Glomerular visceral epithelial cell (primary cell): ENCODE measurements at regions not wholly inside any gene's neighbourhood (a gene's known extent, or its start where the extent isn't known, plus 50 kb on each side); places are given as distances from the start of the nearest gene placed in this dataset.
"Not testable (repeated sequence)": the region's sequence is repeated elsewhere in the genome, so short reads cannot be mapped to it uniquely, and the experiment has no call there.

Experiments
- DNase-seq: peaks from one replicate; pipeline ENCODE4 v3.0.0-alpha.2; 2016; ENCODE audit errors: extremely low spot score

DNA sequence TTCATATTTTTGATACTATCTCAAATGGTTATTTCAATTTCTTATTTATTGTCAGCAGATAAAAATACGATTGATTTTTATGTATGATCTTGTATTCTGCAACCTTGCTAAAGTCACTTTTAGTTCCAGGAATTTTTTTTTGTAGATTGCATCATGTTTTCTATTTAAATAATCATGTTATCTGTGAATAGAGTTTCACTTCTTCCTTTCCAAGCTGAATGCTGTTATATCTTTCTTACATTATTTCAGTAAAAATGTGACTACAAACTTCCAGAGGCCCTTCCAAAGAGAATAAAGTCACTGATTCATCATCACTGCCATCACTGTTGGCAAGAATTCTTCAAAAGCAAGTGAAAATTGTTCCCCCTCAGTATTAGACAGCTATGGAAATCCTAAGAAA lies 104.7 kb upstream of the RAP1B start:
- DNase-seq = no peak

DNA sequence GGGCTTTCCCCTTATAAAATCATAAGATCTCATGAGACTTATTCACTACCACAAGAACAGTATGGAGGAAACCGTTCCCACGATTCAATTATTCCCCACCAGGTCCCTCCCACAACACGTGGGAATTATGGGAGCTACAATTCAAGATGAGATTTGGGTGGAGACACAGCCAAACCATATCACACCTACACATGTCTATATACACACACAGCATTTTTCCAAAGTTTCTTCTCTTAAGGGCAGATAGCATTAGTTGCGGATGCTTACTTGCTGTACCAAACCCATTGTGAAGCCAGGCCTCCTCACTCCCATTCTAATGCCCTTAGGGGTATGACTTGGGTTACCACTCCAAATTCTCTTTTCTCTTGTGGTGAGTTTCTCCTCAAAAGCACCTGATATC lies 104.1 kb upstream of the RAP1B start:
- DNase-seq = no peak

DNA sequence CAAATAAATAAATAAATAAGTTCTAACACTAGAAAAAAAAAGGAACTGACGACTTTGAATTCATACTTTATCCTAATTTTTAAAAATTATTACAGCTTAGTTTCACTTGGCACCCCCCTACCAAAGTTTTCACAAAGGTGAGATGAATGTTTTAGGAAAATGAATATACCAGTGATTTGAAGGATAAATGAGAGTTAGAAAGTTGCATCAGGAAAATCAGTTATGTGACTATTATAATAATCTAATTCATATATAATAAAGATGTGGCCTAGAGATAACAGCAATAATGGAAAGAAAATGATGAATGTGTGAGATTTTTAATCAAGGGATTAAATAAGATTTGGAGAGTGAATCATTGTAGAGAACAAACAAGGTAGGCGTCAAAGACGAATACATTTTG lies 103.0 kb upstream of the RAP1B start:
- DNase-seq = no peak

DNA sequence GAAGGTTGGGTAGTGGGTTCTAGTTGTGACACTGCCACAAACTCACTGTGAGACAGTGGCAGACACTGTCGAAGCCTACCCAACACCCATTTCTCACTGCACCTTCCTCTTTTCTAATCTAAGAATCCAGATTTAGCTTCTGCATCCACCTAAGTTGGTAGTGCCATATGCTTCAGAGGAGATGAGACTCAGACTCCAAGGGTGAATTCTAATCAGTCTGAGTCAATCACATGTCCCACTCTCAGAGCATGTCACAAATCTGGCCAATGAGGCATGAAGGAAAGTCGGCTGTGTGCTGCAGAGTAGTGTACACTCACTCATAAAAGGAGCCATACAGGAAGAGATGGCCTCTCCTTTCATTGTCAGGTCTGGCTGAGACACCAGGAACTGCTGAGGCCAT lies 102.1 kb upstream of the RAP1B start:
- peak; percentile 30 for DNase-seq

DNA sequence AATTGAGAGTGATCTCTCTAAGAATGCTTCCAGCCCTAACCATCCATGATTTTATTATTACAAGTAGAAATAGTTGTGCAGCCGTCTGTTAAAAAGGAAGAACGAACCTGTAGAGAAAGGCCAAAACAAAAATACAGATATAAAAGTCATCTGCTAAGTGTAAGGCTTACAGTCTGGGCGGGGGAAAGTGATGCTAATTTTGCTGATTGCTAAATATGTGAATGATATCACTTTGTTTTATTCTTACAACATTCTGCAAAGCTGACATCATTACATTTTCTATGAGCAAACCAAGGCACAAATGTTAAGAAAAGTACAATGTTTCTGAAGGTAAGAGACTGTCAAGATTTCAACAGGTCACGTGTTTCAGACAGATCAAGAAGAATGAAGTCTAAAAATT lies 101.5 kb upstream of the RAP1B start:
- DNase-seq = no peak

DNA sequence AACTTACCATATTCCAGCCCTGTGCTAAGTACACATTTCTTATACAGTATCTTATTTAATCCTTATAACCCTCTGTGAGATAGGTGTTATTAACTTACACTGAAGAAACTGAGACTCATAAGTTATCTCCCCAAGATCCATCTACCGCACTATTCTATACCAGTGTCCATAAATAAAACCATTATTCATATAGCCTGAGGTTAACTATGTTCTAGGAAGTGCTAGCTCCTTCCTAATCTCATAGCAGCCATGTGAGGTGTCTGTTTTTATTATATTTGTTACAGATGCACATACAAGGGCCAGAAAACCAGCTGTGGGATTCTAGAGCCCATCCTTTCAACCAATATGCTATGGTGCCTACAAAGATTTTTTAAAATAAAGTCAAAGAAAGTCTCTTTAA lies 100.3 kb upstream of the RAP1B start:
- DNase-seq = no peak

DNA sequence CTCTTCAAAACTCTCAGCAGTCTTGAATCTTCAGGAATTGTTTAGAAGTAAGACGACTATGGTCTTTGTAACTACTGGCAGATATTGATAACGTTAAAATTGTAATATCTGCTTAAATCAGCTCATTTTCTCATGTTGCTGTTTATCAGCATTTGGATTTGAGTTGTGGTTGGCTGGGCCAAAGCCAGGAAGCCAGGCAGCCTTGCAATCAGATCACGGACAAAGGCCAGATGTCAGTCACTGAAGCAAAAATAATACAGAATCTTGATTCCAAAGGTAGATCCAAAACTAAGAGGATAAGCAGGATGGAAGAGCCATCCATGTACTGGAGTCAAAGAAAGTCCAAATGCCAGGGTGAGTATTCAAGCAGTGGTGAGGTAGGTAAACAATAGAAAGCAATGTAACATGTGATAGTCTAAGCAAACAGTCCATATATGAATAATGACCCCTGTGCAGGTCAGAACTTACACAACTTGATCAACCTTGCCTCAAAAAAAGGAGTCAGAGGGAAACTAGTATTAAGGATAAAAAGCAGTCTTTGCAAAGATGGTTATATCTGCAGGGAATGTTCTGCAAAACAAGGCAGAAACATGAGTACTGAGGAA lies 95.8 kb upstream of the RAP1B start:
- DNase-seq = no peak

DNA sequence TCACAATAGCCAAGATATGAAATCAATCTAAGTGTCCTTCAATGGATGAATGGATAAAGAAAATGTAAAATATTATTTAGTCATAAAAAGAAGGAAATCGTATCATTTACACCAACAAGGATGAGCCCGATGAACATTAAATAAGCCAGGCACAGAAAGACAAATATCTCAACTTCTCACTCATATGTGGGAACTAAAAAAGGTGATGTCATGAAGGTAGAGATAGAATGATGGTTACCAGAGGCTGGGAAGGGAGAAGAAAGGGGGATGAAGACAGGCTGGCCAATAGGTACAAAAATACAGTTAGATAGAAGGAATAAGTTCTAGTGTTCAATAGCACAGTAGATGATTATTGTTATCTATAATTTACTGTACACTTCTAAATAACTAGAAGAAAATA lies 94.9 kb upstream of the RAP1B start:
- no peak for DNase-seq

DNA sequence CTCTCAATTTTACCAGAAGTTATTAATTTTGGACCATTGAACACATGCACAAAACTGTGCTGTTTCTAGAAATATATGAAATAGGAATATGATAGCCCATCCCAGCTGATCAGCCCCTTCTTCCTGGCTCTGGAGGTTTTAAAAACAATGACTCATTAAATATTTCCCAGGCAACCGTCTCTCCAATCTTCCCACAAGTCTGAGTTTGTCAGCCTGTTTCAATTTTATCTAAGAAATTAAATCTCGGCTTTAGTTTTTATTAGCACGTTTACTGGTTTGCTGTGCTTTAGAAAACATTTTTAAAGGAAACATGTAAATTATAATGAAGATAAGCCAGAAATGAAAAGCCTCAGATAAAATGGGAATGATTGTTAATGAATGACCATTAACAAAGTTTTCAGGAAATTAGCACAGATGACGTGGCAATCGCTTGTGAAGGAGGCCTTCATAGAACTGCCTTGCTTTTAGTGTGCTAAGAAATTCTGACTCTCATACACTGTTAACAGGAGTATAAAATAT lies 89.3 kb upstream of the RAP1B start:
- DNase-seq = peak; percentile 71

DNA sequence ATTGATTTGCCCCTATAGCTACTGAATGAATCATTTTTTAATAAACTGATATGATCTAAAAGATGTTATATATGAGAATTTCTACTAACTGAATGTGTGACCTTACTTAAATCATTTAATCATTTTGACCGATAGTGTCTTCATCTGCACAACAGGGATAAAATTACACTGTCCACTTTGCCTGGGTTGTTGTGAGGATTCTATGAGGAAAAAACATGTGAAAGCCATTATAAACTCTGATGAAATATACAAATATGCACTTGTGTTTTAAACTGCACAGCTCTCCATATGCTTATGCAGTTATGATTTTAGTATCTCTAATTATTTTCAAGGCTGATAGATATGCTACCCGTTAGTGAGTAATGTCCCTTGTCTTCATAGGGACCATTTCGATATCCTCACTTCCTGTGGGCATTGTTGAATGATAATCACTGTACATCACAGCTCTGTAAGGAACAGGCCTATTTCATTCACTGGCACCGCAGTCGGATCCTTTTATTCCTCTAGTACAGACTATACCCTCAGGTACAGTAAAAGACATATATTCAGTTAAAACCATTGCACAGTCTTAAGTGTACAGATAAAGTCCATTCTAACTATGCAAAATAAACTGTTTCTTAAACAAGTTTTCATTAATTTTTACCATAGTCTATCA lies 88.7 kb upstream of the RAP1B start:
- no peak for DNase-seq

DNA sequence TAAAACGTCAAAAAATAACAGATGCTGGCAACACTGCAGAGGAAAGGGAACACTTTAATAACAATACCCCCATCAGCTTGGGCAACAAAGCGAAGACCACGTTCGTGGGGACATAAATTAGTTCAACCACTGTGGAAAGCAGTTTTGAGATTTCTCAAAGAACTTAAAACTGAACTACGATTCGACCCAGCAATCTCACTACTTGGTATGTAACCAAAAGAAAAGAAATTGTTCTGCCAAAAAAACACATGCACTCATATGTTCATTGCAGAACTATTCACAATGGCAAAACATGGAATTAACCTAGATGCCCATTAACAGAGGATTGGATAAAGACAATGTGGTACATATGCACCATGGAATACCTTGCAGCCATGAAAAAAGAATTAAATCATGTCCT lies 81.2 kb upstream of the RAP1B start:
- DNase-seq = no peak

DNA sequence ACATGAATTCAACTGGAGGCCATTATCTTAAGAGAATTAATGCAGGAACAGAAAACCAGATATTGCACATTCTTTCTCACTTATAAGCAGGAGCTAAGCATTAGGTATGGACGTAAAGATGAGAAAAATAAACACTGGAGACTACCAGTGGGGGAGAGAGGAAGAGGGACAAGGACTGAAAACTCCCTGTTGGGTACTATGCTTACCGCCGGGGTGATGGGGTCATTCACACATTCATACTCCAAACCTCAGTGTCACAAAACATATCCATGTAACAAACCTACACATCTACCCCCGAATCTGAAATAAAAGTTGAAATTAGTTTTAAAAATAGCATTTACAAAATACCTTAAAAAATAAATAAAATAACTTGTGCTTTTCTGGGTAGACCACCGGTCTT lies 80.8 kb upstream of the RAP1B start:
- no peak for DNase-seq

DNA sequence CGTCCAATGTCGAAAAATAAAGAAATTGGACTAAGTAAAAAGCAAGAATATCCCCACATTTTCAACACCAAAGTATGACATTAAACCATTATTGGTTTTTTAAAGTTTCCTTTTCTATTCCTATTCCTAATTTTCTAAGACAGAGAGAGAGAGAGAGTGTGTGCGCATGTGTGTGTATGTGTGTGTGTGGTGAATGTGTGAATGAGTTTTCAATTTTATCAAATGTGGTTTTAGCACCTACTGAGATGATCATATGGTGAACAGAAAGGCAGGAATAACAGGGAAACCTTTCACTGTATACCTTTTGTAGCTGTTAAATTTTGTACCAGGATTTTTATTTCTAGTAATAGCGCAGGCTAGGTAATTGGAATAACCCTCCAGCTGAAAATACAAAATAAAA lies 80.4 kb upstream of the RAP1B start:
- no peak for DNase-seq

DNA sequence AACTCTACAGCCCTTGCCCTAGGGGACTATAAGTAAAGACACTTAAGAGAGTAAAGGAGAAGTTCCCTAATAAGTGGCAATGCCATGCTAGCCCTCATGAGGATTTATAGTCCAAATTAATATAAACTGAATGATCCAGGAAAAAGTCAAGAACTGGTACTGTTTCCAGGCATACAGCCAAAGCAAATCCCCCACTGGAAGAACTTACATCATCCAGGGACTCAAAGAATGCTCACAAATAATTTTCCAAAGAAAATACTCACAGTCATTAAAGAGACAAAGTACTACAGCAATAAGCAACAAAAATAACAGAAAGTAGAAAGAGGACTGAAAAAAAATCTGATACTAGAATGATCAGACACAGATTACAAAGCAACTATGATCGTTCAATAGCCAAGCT lies 79.7 kb upstream of the RAP1B start:
- peak; percentile 49 for DNase-seq

DNA sequence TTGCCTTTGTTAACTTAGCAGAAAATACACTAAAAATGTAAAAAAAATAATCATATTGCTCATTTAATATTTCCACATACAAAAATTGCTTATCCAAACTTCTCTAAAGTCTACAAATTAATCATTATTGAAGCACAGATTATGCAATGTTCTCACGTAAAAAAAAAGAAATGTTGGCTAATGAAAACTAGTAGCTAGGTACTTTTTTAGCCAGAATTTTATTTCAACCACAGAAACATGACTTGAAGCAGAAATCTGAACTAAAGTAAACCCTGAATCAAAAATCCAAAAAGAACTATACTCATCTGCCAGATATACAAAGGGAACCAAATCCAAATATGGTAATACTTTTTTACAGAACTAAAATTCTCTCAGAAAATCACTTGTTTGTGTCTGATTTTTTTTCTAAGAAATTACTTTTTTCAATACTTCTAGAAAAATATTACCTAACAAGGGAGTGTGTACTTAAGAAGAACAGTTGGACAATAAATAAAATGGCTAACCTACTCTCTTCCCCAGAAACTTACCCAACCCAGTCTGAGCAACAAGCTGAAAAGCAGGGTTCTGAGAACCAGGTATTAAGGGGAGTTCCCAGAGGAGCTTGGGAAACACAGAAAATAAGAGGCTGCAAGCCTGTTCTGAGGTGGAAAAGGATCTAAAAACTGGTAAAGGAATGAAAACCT lies 78.4 kb upstream of the RAP1B start:
- no peak for DNase-seq

DNA sequence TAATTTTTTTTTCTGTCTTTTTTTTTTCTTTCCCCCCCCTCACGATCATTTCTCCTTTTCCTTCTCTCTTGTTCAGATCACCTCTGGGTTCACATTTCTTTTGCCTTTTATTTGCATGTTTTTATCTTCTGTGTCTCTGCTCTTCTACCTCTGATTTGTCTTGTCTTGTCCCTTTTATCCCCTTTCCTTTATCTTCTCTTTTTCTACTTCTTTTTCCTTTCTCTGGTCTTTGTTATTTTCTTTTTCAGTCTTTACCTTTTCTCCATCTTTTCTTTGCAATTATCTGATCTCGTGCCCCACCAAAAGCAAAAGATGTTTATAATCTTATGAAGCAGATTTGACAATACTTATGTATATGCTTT lies 77.8 kb upstream of the RAP1B start:
- no peak for DNase-seq

DNA sequence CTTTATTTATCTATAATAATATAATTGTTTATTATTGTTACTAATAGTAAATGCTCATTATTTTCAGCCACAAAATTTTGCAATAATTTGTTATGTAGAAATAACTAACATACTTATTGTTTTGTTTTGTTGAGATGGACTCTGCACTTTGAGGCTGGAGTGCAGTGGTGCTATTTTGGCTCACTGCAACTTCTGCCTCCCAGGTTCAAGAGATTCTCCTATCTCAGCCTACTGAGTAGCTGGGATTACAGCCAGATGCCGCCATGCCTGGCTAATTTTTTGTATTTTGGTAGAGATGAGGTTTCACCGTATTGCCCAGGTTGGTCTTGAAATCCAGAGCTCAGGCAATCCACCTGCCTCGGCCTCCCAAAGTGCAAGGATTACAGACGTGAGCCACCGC lies 76.6 kb upstream of the RAP1B start:
- DNase-seq = no peak

DNA sequence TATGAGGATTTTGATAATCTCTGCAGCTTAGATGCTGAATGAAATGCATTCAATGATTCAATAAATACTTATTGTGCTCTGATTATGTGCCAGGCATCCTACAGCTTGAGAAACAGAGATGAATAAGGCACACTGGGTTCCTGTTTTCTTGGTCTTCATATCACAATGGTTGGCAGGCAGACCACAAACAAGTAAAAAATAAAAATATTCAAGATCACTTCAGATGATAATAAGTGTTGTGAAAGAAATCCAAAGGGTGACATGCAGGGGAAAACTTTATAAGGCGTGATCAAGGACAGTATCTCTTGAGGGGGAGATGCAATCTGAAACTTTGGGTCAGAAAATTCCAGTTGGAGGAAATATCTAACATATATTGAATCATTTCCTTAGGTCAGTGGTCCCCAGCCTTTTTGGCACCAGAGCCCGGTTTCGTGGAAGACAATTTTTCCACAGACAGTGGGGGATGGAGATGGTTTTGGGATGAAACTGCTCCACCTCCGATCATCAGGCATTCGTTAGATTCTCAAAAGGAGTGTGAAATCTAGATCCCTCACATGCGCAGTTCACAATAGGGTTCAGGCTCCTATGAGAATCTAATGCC lies 73.7 kb upstream of the RAP1B start:
- DNase-seq = no peak

DNA sequence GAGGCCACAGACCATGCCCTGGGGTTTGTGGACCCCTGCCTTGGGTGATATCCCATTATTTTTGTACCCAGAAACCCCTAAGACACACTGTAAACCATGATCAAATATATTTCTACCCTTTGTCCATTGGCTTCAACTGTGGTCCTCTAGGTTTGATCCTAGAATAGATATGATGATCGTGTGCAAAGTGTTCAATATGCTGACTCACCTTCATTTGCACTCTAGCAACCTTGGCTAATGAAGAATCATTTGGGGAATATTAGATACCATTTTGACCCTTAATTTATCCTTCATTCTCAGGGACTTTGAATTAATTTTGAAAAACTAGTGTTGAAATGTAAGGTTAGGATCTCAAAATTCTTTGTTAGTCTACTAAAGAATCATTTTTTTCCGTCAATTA lies 73.1 kb upstream of the RAP1B start:
- DNase-seq = no peak

DNA sequence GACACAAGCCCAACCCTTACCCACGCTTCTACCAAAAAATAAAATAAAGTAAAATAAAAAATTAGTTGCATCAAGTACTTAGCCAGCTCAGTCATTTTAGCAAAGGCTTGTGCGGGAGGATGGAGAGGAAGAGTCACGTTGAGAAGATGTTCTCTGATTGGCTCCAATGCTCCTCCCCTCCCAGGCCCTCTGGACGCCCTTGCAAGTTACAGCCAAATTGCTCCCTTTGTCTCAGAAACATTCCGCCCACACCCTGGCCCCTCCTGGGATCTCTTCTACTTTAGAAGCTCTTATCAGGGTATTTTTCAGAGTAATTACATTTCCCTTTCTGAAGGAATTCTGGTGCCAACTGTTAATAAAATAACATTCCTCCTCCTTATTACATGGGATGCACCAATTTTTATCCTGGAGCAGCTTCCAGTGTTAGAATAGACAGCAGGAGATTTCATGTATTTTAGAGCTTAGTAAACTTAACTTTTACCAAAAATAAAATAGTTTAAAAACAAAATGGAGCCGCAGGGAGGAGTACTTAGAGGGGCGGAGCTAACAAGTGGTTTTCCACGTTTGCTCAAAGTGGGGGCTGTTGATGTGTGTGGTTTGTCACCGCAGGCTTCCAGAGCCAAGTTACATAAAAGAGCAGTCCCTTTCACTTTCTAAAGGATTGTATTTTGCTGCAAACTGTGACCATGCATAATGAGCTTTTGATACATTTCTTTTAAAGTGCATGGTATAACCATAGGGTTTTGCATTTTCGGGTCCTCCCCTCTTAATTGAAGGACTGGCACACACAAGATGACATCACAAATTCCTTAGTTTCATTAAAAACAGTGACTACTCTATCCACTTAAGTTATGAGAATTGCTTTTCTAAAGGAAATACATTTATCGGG lies 71.7 kb upstream of the RAP1B start:
- DNase-seq = no peak

DNA sequence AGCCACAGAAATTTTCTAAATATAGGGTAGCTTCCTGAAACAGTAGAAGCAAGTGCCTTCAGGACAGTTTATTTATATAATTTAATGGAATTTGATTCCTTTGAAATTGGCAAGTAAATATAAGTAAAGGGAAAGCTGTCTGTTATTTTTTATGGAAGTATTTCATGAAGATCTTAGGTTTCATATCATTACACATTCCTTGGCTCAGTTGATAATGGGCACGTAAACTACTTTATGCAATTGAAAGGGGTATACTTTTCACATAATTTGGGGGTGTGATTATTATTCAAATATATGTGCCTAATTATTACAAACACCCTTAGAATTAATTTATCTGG lies 71.1 kb upstream of the RAP1B start:
- DNase-seq = no peak

DNA sequence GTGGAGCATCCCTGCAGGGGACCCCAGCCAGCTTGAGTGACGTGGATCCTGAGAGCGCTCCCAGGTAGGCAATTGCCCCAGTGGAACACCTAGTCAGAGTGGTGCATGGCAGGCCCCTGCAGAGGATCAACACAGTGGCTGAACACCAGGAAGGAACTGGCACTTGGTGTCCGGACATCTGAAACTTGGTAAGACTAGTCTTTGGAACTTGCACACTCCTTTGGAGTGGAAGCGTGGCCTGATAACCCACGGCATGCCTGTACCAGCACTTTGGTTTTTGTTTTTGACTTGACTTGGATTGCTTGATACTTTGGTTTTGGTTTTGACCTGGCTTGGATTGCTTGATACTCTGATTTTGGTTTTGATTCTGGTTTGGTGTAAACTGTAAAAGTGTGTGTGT lies 69.9 kb upstream of the RAP1B start:
- not testable (repeated sequence) for DNase-seq
